GM12865 (cell line): ENCODE measurements at regions not wholly inside any gene's neighbourhood (a gene's known extent, or its start where the extent isn't known, plus 50 kb on each side); places are given as distances from the start of the nearest gene placed in this dataset.
A peak's percentile ranks its signal among the peaks of the same experiment; 100 is the strongest.

Experiments
- DNase-seq: peaks from one replicate; pipeline ENCODE4 v3.0.0; 2010; ENCODE audit warnings: low read depth
- H3K4me3 ChIP-seq: 2 replicates; pipeline ENCODE4 v1.5.1; 2011; ENCODE audit warnings: mild to moderate bottlenecking, low read depth, low read length, control low read depth
- CTCF ChIP-seq: IDR thresholded peaks from 2 replicates; pipeline ENCODE4 v1.5.1; 2011; ENCODE audit warnings: low read length, control low read depth, low read depth, inconsistent platforms; ENCODE audit not compliant: insufficient read depth; ENCODE audit errors: missing control alignments

DNA sequence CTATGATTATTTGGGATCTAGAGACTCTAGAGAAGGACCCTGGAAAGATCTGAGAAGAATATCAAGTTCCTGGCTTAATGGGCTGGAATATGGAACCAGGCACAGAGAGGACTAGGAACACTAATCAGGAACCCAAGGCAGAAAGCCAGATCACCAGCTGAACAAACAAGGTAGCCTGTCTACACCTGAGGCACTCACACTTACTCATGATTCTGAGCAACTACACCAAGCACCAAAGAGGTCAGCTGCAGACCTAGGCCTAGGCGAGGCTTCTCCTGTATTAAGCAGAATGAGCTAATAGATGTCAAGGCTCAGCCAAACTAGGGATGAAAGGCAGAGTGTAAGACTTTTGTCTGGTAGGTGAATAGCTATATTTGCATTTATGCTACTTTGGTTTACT is 368.1 kb downstream of the LTN1 start:
- no peak for TF ChIP-seq CTCF
- no peak for DNase-seq
- H3K4me3 ChIP-seq, result no peak overlapping the region

GRCh38 chr21:28617300-28617699 is 375.4 kb downstream of the LTN1 start:
- no peak for TF ChIP-seq CTCF
- no peak for DNase-seq
- H3K4me3 ChIP-seq, result no peak overlapping the region

DNA sequence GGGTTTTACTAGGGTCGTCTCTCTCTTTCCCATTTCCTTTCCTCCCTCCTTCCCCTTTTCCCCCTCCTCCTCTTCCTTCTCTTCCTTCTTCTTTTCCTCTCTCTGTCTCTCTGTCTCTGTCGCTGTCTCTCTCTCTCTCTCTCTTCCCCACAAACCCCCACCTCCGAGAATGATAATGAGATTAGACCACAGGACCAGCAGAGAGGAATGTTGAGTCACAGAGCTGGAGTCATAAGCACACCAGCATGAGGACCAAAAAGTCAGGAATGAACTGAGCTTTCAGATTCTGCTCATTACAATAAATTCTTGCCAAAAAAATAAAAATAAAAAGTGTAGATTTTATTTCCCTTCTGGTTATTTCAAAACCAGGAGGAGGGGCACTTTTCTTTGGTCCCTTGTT is 377.4 kb downstream of the LTN1 start:
- TF ChIP-seq CTCF, result no peak
- DNase-seq, result no peak
- no peak overlapping the region for H3K4me3 ChIP-seq

DNA sequence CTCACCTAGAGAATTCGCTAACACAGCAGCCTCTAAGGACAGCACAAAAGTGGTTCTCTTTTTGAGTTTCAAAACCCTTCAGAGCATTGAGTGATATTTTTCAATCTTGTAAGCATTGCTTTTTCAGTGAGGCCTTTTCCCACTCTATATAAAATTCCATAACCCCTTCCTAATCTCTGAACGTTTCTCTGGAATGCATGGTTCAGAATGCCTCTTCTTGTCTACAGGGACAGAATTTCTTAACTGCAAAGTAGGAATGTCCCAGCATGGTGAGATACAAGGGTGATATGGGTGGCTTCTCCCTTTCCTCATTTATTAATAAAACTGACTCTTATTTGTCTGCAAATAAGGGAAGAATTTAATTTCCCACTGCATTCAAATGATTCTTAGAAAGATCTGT is 377.9 kb downstream of the LTN1 start:
- DNase-seq, result no peak
- no peak for TF ChIP-seq CTCF
- H3K4me3 ChIP-seq, result no peak overlapping the region

- no peak for TF ChIP-seq CTCF
- DNase-seq, result no peak
- no peak overlapping the region for H3K4me3 ChIP-seq
Measured at GRCh38 chr21:28608646-28609045, 384.0 kb downstream of the LTN1 start.

DNA sequence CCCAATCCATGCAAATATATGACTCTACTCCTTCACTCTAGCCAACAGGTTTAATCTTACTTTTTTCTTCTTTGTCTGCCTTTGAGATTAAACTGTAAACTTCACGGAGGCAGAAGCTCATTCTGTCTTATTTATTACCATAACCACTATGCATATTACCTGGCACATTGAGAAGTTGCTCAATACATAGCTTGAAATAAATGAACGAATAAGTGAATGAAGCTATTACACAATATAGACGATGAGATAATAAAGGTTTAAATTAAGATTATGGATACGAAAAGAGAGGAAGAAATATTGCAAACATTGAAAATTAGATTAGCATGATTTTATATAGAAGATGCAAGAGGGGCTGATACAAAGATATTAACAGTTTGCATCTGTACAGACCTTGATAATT is 385.1 kb downstream of the LTN1 start:
- no peak for DNase-seq
- no peak overlapping the region for H3K4me3 ChIP-seq
- TF ChIP-seq CTCF, result no peak

- peak; percentile 47 for DNase-seq
- no peak for TF ChIP-seq CTCF
- no peak overlapping the region for H3K4me3 ChIP-seq
Measured at GRCh38 chr21:28604946-28605537, 387.6 kb downstream of the LTN1 start.
